ENCODE measurements at regions not wholly inside any gene's neighbourhood (a gene's known extent, or its start where the extent isn't known, plus 50 kb on each side); places are given as distances from the start of the nearest gene placed in this dataset.

DNA sequence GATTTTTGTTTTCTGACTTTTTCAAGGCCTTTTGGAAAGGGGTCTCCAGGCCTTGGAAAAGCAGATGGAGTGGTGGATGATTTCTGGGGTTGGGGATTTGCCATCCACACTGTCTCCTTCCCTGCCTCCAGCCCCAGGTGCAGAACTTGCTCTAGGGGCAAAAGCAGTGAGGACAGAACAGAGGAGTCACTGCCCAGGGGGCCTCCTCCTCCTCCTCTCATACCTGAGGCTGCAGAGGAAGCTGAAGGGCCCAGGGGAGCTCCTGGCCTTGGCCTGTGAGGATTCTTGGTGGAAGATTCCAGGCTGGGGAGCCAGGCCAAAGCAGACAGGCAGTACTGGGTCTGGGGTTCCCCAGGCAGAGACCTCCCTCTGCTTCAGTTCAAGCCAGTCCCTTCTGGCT is 52.3 kb upstream of the URI1 start:
- TF ChIP-seq, protein P1, sequence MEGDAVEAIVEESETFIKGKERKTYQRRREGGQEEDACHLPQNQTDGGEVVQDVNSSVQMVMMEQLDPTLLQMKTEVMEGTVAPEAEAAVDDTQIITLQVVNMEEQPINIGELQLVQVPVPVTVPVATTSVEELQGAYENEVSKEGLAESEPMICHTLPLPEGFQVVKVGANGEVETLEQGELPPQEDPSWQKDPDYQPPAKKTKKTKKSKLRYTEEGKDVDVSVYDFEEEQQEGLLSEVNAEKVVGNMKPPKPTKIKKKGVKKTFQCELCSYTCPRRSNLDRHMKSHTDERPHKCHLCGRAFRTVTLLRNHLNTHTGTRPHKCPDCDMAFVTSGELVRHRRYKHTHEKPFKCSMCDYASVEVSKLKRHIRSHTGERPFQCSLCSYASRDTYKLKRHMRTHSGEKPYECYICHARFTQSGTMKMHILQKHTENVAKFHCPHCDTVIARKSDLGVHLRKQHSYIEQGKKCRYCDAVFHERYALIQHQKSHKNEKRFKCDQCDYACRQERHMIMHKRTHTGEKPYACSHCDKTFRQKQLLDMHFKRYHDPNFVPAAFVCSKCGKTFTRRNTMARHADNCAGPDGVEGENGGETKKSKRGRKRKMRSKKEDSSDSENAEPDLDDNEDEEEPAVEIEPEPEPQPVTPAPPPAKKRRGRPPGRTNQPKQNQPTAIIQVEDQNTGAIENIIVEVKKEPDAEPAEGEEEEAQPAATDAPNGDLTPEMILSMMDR (IDR thresholded peaks at IDR 0.05) = no peak
- TF ChIP-seq POLR2A (IDR thresholded peaks at IDR 0.05) = no peak
- TF ChIP-seq POLR2AphosphoS5 (IDR thresholded peaks at IDR 0.05) = no peak
